Activated CD4-positive, alpha-beta T cell treated with anti-CD3 and anti-CD28 coated beads for 48 hours (primary cell): ENCODE measurements at regions not wholly inside any gene's neighbourhood (a gene's known extent, or its start where the extent isn't known, plus 50 kb on each side); places are given as distances from the start of the nearest gene placed in this dataset.

Experiments
- DNase-seq: peaks from one replicate; pipeline ENCODE4 v3.0.0-alpha.2; 2020

- DNase-seq: no peak
Measured at GRCh38 chr16:77668201-77668600, 54.1 kb upstream of the NUDT7 start.

GRCh38 chr16:77669057-77669456 is 53.3 kb upstream of the NUDT7 start:
- DNase-seq: no peak
